ENCODE measurements at regions not wholly inside any gene's neighbourhood (a gene's known extent, or its start where the extent isn't known, plus 50 kb on each side); places are given as distances from the start of the nearest gene placed in this dataset.

- TF ChIP-seq POLR2AphosphoS5 (IDR thresholded peaks at IDR 0.05; ENCODE audit: low read depth, low read length) (no peak), POLR2A (IDR thresholded peaks at IDR 0.05; ENCODE audit: low read depth, low read length) (no peak)
Measured at GRCh38 chr6:137749696-137750211, 117.3 kb upstream of the TNFAIP3 start.
